ENCODE measurements at regions not wholly inside any gene's neighbourhood (a gene's known extent, or its start where the extent isn't known, plus 50 kb on each side); places are given as distances from the start of the nearest gene placed in this dataset.

DNA sequence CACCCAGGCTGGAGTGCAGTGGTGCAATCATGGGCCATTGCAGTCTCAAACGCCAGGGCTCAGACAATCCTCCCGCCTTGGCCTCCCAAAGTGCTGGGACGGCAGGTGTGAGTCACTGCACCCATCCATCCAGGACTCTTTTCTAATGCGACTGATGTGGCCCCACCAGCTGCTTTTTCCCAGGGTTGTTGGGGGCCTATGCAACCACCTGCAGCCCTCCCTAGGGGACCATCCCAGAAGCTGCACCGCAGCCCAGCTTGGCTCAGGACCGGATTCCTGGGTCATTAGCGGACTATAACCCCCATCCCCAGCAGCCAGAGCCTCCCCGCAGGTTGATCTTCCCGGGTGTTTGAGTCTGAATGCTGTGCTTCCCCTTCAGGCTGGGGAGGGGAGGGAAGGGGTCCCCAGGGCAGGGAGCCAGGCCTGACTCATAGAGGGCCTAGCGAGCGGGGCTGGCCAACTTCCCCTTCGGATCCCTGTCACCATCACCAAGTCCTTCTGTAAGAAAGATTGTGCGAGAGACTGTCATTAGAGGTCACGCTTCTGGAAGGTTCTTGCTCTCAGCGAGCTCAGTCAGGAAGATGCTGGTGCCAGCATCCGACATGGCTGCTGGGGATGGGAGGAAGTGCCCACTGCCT, 108.7 kb upstream of the ACTRT2 start:
- DNase-seq (ENCODE audit: low read depth): no peak
- Histone ChIP-seq H3K36me3 (ENCODE audit: control insufficient read depth, insufficient read depth, low read length) (no peaks in the 10 kb centered on the region), H3K4me3 (ENCODE audit: low read depth, low read length) (no peak overlapping the region), H3K27me3 (ENCODE audit: control insufficient read depth, insufficient read depth, low read length) (no peaks in the 10 kb centered on the region)
- TF ChIP-seq CTCF (IDR thresholded peaks at IDR 0.05; ENCODE audit: insufficient read depth, low read length, poor library complexity, severe bottlenecking): no peak

DNA sequence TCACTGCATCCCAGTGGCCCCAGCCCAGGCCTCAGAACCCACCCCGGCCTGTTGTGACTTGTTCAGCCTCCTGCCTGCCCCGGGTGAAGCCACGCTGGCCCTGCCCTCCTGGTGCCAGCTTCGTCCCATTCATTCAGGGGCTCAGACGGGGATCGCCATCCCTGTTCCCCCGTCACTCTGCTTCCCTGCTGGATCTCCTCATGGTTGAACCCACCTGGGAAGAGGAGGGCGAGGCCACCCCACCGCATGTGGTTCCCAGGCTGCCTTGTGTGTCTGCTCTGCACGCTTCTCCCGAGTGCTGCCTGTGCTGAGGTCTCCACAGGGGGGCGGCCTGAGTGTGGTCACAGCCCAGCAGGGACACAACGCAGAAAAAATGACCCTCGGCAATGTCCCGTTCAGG, 108.2 kb upstream of the ACTRT2 start:
- no peak overlapping the region for H3K4me3 ChIP-seq (ENCODE audit: low read depth, low read length)
- no peak for DNase-seq (ENCODE audit: low read depth)
- TF ChIP-seq CTCF (IDR thresholded peaks at IDR 0.05; ENCODE audit: insufficient read depth, low read length, poor library complexity, severe bottlenecking): no peak
- no peaks in the 10 kb centered on the region for H3K36me3 ChIP-seq (ENCODE audit: control insufficient read depth, insufficient read depth, low read length)
- no peaks in the 10 kb centered on the region for H3K27me3 ChIP-seq (ENCODE audit: control insufficient read depth, insufficient read depth, low read length)

- no peak for DNase-seq (ENCODE audit: low read depth)
- Histone ChIP-seq H3K27me3 (ENCODE audit: control insufficient read depth, insufficient read depth, low read length) (no peaks in the 10 kb centered on the region), H3K36me3 (ENCODE audit: control insufficient read depth, insufficient read depth, low read length) (no peaks in the 10 kb centered on the region), H3K4me3 (ENCODE audit: low read depth, low read length) (no peak overlapping the region)
- no peak for TF ChIP-seq CTCF (IDR thresholded peaks at IDR 0.05; ENCODE audit: insufficient read depth, low read length, poor library complexity, severe bottlenecking)
Measured at GRCh38 chr1:2914702-2915101, 106.6 kb upstream of the ACTRT2 start.

- no peak for TF ChIP-seq CTCF (IDR thresholded peaks at IDR 0.05; ENCODE audit: insufficient read depth, low read length, poor library complexity, severe bottlenecking)
- Histone ChIP-seq H3K36me3 (ENCODE audit: control insufficient read depth, insufficient read depth, low read length) (no peaks in the 10 kb centered on the region), H3K27me3 (ENCODE audit: control insufficient read depth, insufficient read depth, low read length) (no peaks in the 10 kb centered on the region), H3K4me3 (ENCODE audit: low read depth, low read length) (no peak overlapping the region)
- DNase-seq (ENCODE audit: low read depth): no peak
Measured at GRCh38 chr1:2916153-2916552, 105.1 kb upstream of the ACTRT2 start.

DNA sequence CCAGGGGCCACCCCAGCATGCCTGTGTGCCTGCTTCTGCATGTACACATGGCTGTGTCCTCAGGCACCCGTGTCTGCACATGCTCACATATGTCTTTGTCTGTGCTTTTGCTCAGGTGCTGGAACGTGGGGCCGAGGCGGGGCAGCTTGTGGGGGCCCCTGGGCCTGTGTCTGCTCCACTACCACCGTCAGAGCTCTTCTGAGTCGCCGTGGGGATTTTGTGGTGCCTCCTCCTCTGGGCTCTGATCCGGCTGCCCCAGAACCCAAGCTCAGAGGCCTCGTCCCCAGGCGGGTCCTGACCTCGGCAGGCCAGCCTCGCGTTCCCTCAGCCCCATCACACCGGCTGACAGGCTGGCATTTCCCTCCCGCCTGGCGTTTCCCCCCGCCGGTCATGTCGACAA, 104.6 kb upstream of the ACTRT2 start:
- no peaks in the 10 kb centered on the region for H3K27me3 ChIP-seq (ENCODE audit: control insufficient read depth, insufficient read depth, low read length)

More for the DNA sequence above, 104.6 kb upstream of the ACTRT2 start:
- no peak for TF ChIP-seq CTCF (IDR thresholded peaks at IDR 0.05; ENCODE audit: insufficient read depth, low read length, poor library complexity, severe bottlenecking)
- Histone ChIP-seq H3K36me3 (ENCODE audit: control insufficient read depth, insufficient read depth, low read length) (no peaks in the 10 kb centered on the region), H3K4me3 (ENCODE audit: low read depth, low read length) (no peak overlapping the region)
- DNase-seq (ENCODE audit: low read depth): no peak

Data from kidney epithelial cell (primary cell).